Fibroblast of villous mesenchyme (primary cell): ENCODE measurements at regions not wholly inside any gene's neighbourhood (a gene's known extent, or its start where the extent isn't known, plus 50 kb on each side); places are given as distances from the start of the nearest gene placed in this dataset.

ENCODE experiments used
- DNase-seq: peaks from one replicate; pipeline ENCODE4 v3.0.0-alpha.2; 2010; ENCODE audit warnings: low read depth
- H3K4me3 ChIP-seq: 2 replicates; pipeline ENCODE4 v1.5.1; 2011; ENCODE audit warnings: low read depth, mild to moderate bottlenecking, low read length
- CTCF ChIP-seq: IDR thresholded peaks from 2 replicates; pipeline ENCODE4 v1.5.1; 2012; ENCODE audit warnings: low read depth, mild to moderate bottlenecking, low read length; ENCODE audit not compliant: insufficient read depth

- DNase-seq = peak; percentile 82
- TF ChIP-seq CTCF = peak; percentile 86
Observed at GRCh38 chr2:176454893-176455815, 185.9 kb downstream of the MTX2 start.

GRCh38 chr2:176455816-176456291, 186.6 kb downstream of the MTX2 start:
- no peak overlapping the region for H3K4me3 ChIP-seq
- peak; percentile 76 for DNase-seq

More at GRCh38 chr2:176454893-176455815, 185.9 kb downstream of the MTX2 start:
- no peak overlapping the region for H3K4me3 ChIP-seq

GRCh38 chr2:176457481-176457880, 188.2 kb downstream of the MTX2 start:
- DNase-seq = no peak
- TF ChIP-seq CTCF = no peak

More at GRCh38 chr2:176455816-176456291, 186.6 kb downstream of the MTX2 start:
- TF ChIP-seq CTCF = no peak

GRCh38 chr2:176461098-176461808, 192.0 kb downstream of the MTX2 start:
- H3K4me3 ChIP-seq = no peak overlapping the region
- DNase-seq = peak; percentile 18
- no peak for TF ChIP-seq CTCF

More at GRCh38 chr2:176457481-176457880, 188.2 kb downstream of the MTX2 start:
- H3K4me3 ChIP-seq = no peak overlapping the region

- H3K4me3 ChIP-seq = no peak overlapping the region
- no peak for TF ChIP-seq CTCF
- DNase-seq = peak; percentile 60
Observed at GRCh38 chr2:176461809-176462670, 192.8 kb downstream of the MTX2 start.

- DNase-seq = no peak
- H3K4me3 ChIP-seq = no peak overlapping the region
- no peak for TF ChIP-seq CTCF
Observed at GRCh38 chr2:176463546-176463945, 194.3 kb downstream of the MTX2 start.
